Stimulated activated CD8-positive, alpha-beta memory T cell treated with anti-CD3 and anti-CD28 coated beads, Interleukin-4, amount 100 ng/mL, for 24 hours (primary cell): ENCODE measurements at regions not wholly inside any gene's neighbourhood (a gene's known extent, or its start where the extent isn't known, plus 50 kb on each side); places are given as distances from the start of the nearest gene placed in this dataset.

Experiments used
- DNase-seq: peaks from one replicate; pipeline ENCODE4 v3.0.0-alpha.2; 2020; ENCODE audit warnings: low read depth

- DNase-seq, result no peak
Observed at GRCh38 chr7:424301-424935, 95.2 kb downstream of the PDGFA start.

GRCh38 chr7:424961-425793, 94.5 kb downstream of the PDGFA start:
- DNase-seq, result no peak

- DNase-seq, result no peak
Observed at GRCh38 chr7:425794-426188, 93.9 kb downstream of the PDGFA start.

GRCh38 chr7:426510-426909, 93.1 kb downstream of the PDGFA start:
- no peak for DNase-seq

- no peak for DNase-seq
Observed at GRCh38 chr7:427506-428103, 92.0 kb downstream of the PDGFA start.

- DNase-seq, result no peak
Observed at GRCh38 chr7:428387-428786, 91.3 kb downstream of the PDGFA start.

GRCh38 chr7:428927-429827, 90.5 kb downstream of the PDGFA start:
- no peak for DNase-seq

- DNase-seq, result no peak
Observed at GRCh38 chr7:429828-430180, 89.8 kb downstream of the PDGFA start.

GRCh38 chr7:431041-431440, 88.6 kb downstream of the PDGFA start:
- DNase-seq, result no peak

- no peak for DNase-seq
Observed at GRCh38 chr7:431658-432111, 88.0 kb downstream of the PDGFA start.

GRCh38 chr7:432256-432655, 87.4 kb downstream of the PDGFA start:
- no peak for DNase-seq

GRCh38 chr7:432933-433332, 86.7 kb downstream of the PDGFA start:
- no peak for DNase-seq

- no peak for DNase-seq
Observed at GRCh38 chr7:433558-433957, 86.1 kb downstream of the PDGFA start.

- no peak for DNase-seq
Observed at GRCh38 chr7:434891-435629, 84.6 kb downstream of the PDGFA start.

- DNase-seq, result no peak
Observed at GRCh38 chr7:435630-436366, 83.8 kb downstream of the PDGFA start.

GRCh38 chr7:436367-437128, 83.1 kb downstream of the PDGFA start:
- DNase-seq, result no peak

GRCh38 chr7:437329-438251, 82.1 kb downstream of the PDGFA start:
- DNase-seq, result no peak

GRCh38 chr7:438361-438760, 81.3 kb downstream of the PDGFA start:
- no peak for DNase-seq

GRCh38 chr7:438916-439315, 80.7 kb downstream of the PDGFA start:
- no peak for DNase-seq
